ENCODE measurements at regions not wholly inside any gene's neighbourhood (a gene's known extent, or its start where the extent isn't known, plus 50 kb on each side); places are given as distances from the start of the nearest gene placed in this dataset.
"Not testable (repeated sequence)": the region's sequence is repeated elsewhere in the genome, so short reads cannot be mapped to it uniquely, and the experiment has no call there.

DNA sequence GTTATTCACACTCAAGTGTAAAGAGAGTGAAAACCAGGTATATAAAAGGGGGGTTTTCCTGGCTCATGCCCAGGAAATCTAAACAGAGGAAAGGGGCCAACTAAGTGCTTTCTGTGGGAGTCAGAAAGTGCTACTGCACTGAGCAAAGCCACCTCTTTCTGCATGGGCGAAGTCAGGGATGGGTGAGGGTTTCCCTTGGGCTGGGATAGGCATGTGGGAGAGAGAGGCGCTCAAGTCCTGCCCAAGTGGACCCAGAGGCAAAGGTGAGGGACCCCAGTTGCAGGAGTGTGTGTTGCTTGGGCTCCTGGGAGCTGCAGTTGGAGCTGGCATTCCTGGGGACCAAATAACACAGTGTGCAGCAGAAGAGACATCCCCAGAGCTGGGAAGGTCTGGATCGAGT, 65.9 kb downstream of the PRR15 start:
- no peak for TF ChIP-seq CTCF (IDR thresholded peaks at IDR 0.05; ENCODE audit: poor library complexity)
- TF ChIP-seq EZH2 (IDR thresholded peaks at IDR 0.05; ENCODE audit: borderline replicate concordance): no peak
- no peak for TF ChIP-seq EZH2phosphoT487 (IDR thresholded peaks at IDR 0.05; ENCODE audit: low read depth, severe bottlenecking, unreplicated experiment)
- H3K79me2 ChIP-seq: no peaks in the 10 kb centered on the region
- H3K36me3 ChIP-seq (replicated peaks; ENCODE audit: insufficient read depth, low read depth): no peaks in the 10 kb centered on the region
- H3K4me2 ChIP-seq: no peak overlapping the region
- WGBS (ENCODE audit: low lambda C conversion rate, missing lambda C conversion rate): 93% methylated on average over 3 of the region's 3 CpGs
- DNase-seq (ENCODE audit: low spot score): no peak
- no peaks in the 10 kb centered on the region for H3K27me3 ChIP-seq
- no peaks in the 10 kb centered on the region for H4K20me1 ChIP-seq (ENCODE audit: insufficient read depth, poor library complexity, severe bottlenecking)
- no peak overlapping the region for H2AFZ ChIP-seq
- no peaks in the 10 kb centered on the region for H3K9me3 ChIP-seq (ENCODE audit: low read depth)
- no peaks in the 10 kb centered on the region for H3K4me1 ChIP-seq (ENCODE audit: insufficient read depth)
- no peaks in the 10 kb centered on the region for H3K9me2 ChIP-seq (replicated peaks; ENCODE audit: insufficient read depth)
- H3K27ac ChIP-seq: no peak overlapping the region
- H3K4me3 ChIP-seq: no peak overlapping the region

GRCh38 chr7:29635067-29636008, 71.7 kb downstream of the PRR15 start:
- H3K79me2 ChIP-seq; H4K20me1 ChIP-seq (ENCODE audit: insufficient read depth, poor library complexity, severe bottlenecking); H3K9me2 ChIP-seq (replicated peaks; ENCODE audit: insufficient read depth); H3K9me3 ChIP-seq (ENCODE audit: low read depth); H3K36me3 ChIP-seq (replicated peaks; ENCODE audit: insufficient read depth, low read depth); H3K4me1 ChIP-seq (ENCODE audit: insufficient read depth); H3K27ac ChIP-seq; H3K4me3 ChIP-seq; H3K27me3 ChIP-seq; H2AFZ ChIP-seq: not testable (repeated sequence)
- peak; percentile 72 for DNase-seq (ENCODE audit: low spot score)
- 21% methylated on average over 5 of the region's 5 CpGs for WGBS (ENCODE audit: low lambda C conversion rate, missing lambda C conversion rate)
- peak; percentile 62 for TF ChIP-seq CTCF (IDR thresholded peaks at IDR 0.05; ENCODE audit: poor library complexity)
- peak overlapping the region; percentile 13 for H3K4me2 ChIP-seq

DNA sequence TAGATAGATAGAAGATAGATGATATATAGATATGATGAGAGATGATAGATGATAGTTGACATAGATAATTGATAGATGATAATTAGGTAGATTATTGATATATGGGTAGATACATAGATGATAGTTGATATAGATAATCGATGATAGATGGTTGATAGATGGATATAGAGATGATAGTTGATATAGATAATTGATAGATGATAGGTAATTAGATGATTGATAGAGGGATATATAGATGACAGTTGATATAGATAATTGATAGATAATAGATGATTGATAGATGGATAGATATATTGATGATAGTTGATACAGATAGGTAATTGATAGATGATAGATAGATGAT, 72.3 kb downstream of the PRR15 start:
- no peaks in the 10 kb centered on the region for H3K27me3 ChIP-seq
- H2AFZ ChIP-seq: no peak overlapping the region
- DNase-seq (ENCODE audit: low spot score): no peak
- 81% methylated on average over 1 of the region's 1 CpG for WGBS (ENCODE audit: low lambda C conversion rate, missing lambda C conversion rate)
- H3K4me3 ChIP-seq: no peak overlapping the region
- H4K20me1 ChIP-seq (ENCODE audit: insufficient read depth, poor library complexity, severe bottlenecking): no peaks in the 10 kb centered on the region
- no peaks in the 10 kb centered on the region for H3K79me2 ChIP-seq
- H3K4me2 ChIP-seq: no peak overlapping the region
- no peaks in the 10 kb centered on the region for H3K9me3 ChIP-seq (ENCODE audit: low read depth)
- H3K36me3 ChIP-seq (replicated peaks; ENCODE audit: insufficient read depth, low read depth): no peaks in the 10 kb centered on the region
- H3K9me2 ChIP-seq (replicated peaks; ENCODE audit: insufficient read depth): no peaks in the 10 kb centered on the region
- no peaks in the 10 kb centered on the region for H3K4me1 ChIP-seq (ENCODE audit: insufficient read depth)
- TF ChIP-seq EZH2 (IDR thresholded peaks at IDR 0.05; ENCODE audit: borderline replicate concordance) (no peak), EZH2phosphoT487 (IDR thresholded peaks at IDR 0.05; ENCODE audit: low read depth, severe bottlenecking, unreplicated experiment) (no peak), CTCF (IDR thresholded peaks at IDR 0.05; ENCODE audit: poor library complexity) (no peak)
- no peak overlapping the region for H3K27ac ChIP-seq
